HG03354 (cell line): ENCODE measurements at regions not wholly inside any gene's neighbourhood (a gene's known extent, or its start where the extent isn't known, plus 50 kb on each side); places are given as distances from the start of the nearest gene placed in this dataset.

Experiments used
- ATAC-seq: cut with Tn5 transposase; IDR thresholded peaks from one replicate; pipeline ENCODE4 v1.9.1; 2021; ENCODE audit warnings: mild to moderate bottlenecking; ENCODE audit not compliant: unreplicated experiment, poor library complexity, severe bottlenecking

DNA sequence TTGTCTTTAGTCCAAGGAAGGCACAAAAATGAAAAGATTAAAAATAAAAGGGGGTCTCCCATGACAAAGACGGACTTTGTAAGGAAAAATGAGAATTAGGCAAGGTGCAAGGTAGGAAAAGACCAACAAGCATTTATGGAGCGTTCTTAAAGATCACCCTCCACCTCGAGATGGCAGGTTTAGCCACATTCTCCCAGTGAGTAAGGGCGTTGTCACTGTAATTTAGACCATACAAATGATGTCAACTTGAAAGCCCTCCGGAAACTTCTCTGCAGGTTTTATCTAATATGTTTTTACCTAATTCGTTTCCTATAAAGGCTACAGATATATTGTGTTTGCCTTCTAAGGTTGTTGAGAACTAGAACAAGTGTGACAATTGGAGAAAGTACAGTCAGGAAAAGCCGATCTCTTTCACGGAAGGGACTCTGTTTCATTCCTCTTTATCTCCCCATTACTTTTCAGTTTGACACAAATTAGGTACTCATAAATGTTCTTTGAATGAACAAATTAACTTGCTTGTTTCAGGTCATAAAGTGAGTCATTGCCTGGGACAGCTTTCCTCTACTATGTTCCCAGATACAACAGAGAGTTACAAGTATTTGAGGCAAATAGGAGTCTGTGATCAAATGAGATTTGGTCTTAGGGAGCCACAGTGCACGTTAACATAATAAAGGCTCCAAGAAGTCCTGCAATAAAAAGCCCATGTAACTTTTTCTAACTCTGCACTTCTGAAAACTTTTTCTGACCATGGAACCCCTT is 102.6 kb upstream of the HABP2 start:
- ATAC-seq, result no peak

GRCh38 chr10:113450906-113451305 is 101.9 kb upstream of the HABP2 start:
- no peak for ATAC-seq

DNA sequence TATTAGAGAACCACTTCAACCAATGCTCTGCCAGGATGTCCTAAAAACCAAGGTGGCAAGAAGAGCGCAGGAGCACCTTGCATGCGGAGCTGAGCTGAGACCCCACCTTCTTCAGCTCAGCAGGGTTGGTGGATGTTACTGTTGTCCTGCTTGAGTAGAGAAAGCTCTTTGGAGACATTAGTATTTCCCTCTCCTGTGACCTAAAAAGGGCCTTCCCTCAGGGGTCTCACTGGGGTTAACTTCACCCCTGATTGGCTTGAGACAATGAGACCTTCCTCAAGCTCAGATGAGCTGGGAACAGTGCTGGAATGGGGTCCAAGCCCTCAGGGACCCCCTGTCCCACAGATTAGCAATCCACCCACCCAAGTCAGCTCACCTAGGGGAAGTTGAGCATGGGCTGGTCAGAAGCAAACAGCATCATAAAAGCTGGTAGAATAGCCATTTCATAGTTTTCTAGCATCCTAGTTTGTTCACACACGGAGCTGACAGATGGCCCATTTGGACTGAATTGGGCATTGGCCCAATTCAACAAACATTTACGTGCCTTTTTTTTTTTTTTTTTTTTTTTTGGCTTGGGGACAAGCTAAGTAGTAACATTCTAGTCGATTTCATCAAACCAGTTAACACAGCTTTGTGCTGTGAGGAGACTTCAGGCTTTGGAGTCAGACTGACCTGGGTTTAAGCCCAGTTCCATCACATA is 100.6 kb upstream of the HABP2 start:
- no peak for ATAC-seq

GRCh38 chr10:113453351-113453750 is 99.5 kb upstream of the HABP2 start:
- no peak for ATAC-seq

- no peak for ATAC-seq
Measured at GRCh38 chr10:113454341-113455061, 98.4 kb upstream of the HABP2 start.

- no peak for ATAC-seq
Measured at GRCh38 chr10:113455947-113456346, 96.9 kb upstream of the HABP2 start.

GRCh38 chr10:113456741-113457140 is 96.1 kb upstream of the HABP2 start:
- ATAC-seq, result no peak

DNA sequence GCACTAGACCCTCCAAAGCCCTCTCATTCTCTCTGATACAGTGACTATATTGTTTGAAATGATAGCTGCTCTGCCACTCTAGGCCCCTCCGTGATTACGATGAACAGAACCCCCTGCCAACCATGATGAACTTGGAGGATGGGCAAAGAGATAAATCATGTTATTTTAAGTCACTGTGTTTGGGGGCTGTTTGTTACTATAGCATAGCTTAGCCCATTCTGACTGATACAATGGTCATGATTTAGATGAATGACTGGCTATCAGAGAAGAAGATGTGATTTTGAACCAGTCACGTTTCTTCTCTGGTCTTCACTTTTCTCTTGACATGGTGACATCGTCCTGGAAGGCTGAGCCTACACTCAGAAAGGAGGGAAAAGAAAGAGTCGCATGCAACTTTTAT is 95.4 kb upstream of the HABP2 start:
- ATAC-seq, result no peak

DNA sequence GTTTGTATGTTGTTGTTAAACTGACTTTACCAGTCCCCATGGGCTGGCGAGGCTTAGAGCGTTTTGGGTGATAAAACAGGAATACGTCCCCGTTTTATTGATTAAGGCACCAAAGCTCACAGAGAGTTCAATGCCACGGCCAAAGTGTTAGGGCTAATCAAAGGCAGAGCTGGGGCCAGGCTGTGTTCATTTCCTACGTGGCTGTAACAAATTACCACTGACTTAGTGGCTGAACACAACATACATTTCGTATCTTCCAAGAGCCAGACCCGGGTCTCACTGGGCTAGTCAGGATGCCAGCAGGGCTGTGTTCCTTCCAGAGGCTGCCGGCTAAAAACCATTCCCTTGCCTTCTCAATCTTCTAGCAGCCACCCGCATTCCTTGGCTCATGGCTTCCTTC is 94.4 kb upstream of the HABP2 start:
- ATAC-seq, result no peak

GRCh38 chr10:113458944-113459343 is 93.9 kb upstream of the HABP2 start:
- ATAC-seq, result no peak

GRCh38 chr10:113459626-113460280 is 93.1 kb upstream of the HABP2 start:
- no peak for ATAC-seq

- ATAC-seq, result no peak
Measured at GRCh38 chr10:113463083-113463482, 89.8 kb upstream of the HABP2 start.

GRCh38 chr10:113463777-113464176 is 89.1 kb upstream of the HABP2 start:
- ATAC-seq, result no peak

GRCh38 chr10:113469796-113470195 is 83.1 kb upstream of the HABP2 start:
- no peak for ATAC-seq

DNA sequence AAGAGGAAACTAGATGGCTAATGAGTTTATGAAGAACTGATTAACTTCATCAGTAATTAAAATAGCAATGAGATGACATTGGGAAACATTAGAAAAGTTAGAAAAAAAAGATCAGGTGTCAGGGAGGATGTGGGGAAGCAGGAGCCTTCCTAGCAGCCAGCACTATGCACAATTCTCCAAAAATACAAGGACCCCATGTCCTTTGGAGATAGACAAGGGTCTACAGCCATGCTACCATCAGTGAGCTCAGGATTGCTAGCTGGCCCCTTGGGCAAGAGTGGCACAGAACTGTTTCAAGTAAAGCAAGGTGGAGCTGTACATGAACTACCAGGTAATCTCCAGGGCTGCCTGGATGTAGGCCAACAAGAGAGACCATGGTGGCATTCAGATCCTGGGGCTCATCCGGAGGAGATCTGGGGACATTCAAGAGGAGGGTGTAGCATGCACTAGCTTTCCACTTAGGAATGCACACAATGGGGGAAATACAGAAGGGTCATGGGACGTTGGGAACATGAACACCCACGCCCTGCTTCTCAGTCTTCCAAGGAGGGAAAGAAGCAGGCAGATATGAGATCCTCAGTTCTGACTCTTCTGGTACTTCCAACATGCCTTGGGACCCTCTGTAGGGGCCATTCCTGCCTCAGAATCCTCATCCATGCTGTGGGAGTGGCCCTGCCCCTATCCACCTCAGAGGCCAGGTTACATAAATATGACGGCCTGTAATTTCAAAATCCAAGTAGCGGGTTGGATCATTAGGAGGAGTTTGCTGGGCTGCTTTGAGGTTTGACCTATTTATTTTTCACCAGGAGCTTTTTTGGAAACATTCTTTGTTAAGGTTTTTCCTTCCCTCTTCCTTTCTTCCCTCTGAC is 82.2 kb upstream of the HABP2 start:
- no peak for ATAC-seq

DNA sequence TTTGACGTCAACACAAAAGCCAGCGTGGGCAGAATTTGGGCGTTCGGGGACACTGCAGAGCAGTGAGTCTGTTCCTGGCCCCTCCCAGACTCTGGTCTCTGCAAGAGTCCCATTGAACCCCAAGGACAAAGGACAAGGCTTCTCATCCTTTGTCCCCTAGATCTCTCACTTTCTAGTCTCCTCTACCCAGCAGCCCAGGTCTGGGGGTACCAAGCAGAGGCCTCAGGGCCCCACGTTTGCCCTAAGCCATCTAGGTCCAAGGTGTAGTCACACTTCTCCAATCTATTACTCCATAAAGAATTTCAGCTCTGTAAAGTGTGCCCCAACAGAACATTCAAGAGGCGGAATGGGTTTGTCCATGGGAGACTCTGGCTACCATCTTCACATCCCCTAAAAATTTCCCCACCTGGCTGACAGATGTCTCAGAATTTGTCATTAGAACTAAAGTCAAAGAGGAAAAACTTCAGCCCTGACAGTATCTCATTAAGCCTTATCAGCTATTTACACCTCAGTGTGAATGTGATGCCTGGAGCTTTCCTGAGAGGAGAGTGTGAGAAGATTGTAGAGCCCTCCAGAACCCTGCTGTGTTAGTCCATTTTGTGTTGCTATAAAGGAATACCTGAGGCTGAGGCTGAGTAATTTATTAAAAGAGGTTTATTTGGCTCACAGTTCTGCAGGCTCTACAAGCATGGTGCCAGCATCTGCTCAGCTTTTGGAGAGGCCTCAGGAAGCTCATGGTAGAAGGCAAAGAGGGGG is 81.4 kb upstream of the HABP2 start:
- ATAC-seq, result no peak

DNA sequence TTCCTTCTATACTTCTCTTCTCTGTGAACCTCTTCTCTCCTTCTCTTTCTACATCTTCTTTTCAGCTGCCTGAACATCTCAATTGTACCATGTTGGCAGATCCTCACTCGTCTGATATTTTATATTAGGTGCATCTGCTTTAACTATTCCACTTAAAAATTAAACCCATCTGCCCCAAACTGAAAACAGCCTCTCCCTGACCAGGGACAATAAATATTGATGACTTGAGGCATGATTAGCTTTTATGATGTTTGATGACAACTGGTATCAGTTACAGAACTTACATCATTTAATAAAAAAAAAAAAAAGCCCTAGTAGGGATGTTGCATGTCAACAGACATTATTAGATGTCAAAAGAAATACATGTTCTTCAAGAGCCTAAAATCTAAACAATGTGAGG is 79.8 kb upstream of the HABP2 start:
- no peak for ATAC-seq

DNA sequence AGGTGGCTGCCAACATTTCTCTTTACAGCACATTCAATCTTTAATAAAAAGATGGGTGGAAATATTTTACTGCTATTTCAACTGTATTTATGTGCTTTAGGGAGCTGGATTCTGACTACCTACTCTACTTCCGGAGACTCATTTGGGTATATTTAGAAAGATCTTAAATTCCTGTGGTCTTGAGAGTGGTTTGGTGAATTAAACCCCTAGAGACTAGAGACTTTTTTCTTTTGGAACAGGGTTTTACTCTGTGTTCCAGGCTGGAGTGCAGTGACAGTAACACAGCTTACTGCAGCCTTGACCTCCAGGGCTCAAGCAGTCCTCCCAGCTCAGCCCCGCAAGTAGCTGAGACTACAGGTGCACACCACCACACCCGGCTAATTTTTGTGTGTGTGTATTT is 79.0 kb upstream of the HABP2 start:
- no peak for ATAC-seq

DNA sequence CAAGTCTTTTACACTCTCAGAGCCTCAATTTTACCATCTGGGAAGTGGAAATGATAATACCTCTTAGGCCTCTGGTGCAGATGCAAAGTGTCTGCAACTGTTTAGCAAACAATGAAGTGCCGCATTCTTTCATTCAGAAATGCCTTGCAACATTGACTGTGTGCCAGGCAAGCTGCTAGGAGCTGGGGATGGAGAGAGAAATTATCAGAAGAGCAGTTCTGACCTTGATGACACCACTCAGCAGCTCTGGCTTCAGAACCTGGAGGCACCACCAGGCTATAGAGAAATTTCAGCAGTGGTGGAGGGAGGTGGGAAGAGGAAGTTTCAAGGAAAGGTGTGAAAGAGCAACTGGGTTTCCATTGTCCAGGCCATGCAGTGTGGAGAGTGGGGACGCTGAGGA is 78.1 kb upstream of the HABP2 start:
- ATAC-seq, result no peak
